GM21447 (cell line): ENCODE measurements at regions not wholly inside any gene's neighbourhood (a gene's known extent, or its start where the extent isn't known, plus 50 kb on each side); places are given as distances from the start of the nearest gene placed in this dataset.

Source experiments
- ATAC-seq: cut with Tn5 transposase; IDR thresholded peaks from one replicate; pipeline ENCODE4 v1.9.1; 2021; ENCODE audit not compliant: unreplicated experiment

DNA sequence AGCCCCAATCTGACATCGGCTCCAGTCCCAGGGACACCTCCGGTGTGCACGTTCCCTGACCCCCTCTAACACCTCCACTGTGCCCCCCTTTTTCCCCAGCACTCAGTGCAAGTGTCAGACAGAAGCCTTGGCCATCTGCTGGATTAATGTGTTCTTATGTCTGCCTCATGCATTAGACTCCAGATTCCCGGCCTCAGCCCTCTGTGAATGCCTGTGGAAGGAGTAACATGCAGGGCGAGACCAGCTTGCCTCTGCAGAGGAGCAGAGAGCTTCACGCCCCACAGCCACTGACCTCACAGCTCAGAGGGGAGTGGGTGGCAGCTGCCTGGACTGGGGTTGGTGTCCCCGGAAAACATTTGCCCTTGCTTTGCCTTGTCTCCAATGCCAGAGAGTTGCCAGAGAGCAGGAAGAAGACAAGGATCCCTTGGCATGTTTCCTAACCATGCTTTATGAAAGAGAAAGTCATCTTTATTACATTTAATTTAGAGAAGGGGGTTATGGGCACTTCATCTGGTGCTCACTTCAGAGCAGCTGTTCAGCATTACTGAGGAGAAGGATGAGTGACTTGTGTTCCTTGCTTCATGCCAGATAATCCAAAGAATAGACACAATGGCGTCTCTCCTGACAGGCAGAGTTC lies 91.6 kb upstream of the CXCL12 start:
- no peak for ATAC-seq

DNA sequence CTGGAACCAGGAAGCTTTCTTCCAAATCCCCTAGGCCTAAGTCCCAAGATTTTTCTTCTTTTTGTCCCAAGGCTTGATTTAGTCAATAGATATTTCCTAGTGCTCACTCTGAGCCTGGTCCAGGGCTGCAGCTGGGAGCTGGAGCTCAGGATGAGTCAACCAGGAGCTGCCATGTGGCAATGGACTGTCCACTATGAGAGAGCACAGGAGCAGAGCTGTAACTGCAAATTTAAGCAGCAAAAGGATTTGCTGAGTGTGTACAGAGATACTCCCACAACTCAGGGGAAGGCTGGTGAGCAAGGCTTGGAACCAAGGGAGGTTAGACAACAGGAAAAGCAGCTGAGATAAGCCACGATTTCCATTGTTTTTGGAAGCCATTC lies 92.1 kb upstream of the CXCL12 start:
- ATAC-seq = no peak

DNA sequence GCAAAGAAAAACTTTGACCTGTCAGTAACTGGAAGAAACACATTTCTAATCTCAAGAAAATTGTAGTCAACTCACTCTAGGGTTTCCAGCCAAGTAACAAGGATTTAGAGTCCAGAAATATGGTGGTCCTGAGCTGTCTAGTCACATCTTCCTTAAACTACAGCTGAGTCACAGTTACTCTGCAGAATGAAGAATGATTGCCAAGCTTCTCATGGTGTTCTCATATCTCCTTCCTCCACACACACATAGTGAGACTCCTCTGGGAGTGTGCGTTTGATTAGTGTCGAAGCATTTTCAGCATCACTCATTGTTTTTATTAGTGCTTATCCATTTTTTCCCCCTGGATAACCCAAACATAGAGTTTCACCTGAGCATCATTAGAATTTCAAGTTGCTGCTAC lies 93.1 kb upstream of the CXCL12 start:
- no peak for ATAC-seq

DNA sequence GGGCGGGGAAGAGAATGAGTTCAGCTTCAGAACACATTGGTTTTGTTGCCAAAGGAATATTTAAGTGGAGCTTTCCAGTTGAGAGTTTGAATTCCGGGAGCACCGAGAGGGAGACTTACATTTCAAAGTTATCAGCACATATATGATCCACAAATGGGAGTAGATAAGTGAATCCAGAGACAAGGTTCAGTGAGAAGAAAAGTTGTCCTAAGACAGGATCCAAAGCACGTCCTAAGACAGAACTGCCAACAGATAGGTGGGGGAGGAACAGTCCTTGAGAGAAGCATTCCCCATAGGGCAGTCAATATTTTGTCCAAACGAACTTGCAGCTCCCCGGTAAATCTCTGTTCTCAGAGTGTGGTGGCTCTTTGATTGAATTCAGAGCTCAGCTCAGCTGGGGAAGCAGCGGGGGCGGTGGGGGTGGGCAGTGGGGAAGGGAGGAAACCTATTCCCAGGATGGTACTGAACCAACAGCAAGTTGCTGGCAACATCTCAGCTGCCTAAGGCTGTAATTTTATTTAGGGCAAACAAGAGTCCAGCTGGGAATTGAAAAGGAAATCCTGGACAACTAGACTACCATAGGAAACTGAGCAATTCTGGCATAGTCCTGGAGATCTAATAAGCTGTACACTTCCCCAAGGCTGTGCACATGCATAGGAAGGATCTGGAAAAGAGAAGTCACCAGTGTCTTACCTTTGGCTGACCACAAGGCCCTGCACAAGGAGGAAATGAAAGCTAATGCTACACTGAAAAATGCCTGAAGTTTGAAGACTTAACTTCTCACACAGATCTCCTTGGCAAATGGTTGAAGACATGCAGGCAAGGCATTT lies 94.2 kb upstream of the CXCL12 start:
- ATAC-seq = no peak

DNA sequence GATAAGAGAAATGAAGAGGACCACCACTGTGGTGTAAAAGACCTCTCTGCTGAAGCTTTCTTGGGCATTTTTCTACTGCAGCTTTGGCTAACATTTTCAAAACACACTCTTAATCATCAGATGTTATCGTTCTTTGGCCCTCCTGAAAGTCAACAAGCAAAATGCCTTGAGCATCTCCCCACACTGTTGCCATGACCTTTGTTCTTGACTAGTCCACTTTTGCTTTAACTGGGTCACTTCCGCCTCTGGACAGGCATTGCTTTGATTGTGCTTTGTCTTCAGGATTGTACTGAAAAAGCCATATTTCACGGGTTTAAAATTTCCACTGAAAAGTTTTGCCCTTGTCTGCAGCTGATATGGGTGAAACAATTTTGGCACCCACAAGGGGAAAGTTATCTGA lies 107.8 kb upstream of the CXCL12 start:
- no peak for ATAC-seq

DNA sequence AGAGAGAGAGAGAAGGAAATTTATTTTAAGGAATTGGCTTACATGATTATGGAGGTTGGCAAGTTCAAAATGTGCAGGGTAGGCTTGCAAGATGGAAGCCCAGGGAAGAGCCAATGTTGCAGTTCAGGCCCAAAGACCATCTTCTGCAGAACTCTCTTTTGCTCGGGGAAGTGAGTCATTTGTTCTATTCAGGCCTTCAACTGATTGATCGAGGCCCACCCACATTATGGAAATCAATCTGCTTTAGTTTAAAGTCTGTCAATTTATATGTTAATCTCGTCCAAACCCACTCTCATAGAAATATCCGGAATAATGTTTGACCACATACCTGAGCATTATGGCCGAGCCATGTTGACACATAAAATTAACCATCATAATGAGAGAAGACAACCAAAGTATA lies 113.3 kb upstream of the CXCL12 start:
- no peak for ATAC-seq

DNA sequence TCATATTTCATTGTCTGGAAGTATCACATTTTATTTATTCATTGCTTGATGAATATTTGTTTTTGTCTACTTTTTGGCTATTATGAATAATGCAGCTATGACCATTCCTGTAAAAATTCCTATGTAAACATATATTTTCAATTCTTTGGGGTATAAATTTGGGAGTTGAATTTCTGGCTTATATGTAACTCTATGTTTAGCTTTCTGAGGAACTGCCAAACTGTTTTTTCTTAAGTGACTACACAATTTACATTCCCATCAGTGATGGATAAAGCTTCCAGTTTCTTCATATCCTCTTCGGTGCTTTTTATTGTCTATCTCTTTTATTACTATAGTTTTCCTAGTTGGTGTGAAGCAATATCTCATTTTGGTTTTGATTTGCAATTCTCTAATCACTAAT lies 115.6 kb upstream of the CXCL12 start:
- no peak for ATAC-seq

DNA sequence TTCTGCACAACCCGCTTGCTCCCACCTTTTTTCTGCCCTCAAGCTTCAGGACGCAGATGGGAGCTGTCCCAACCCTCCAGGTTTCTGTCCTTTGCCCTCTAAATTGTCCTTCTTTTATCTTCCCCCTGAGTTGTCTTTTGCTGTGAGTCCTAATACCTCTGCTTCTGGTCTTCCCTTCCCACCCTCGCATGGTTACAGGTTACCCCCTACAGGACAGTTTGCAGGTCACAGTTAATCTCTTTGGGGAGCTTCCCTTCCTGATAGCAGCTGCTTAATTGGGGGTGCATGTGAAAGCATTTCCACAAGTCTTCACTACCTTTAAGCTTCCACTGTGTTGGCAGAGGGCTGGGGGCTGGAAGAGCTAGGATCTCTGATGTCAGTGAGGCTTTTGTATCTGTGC lies 121.5 kb upstream of the CXCL12 start:
- no peak for ATAC-seq

DNA sequence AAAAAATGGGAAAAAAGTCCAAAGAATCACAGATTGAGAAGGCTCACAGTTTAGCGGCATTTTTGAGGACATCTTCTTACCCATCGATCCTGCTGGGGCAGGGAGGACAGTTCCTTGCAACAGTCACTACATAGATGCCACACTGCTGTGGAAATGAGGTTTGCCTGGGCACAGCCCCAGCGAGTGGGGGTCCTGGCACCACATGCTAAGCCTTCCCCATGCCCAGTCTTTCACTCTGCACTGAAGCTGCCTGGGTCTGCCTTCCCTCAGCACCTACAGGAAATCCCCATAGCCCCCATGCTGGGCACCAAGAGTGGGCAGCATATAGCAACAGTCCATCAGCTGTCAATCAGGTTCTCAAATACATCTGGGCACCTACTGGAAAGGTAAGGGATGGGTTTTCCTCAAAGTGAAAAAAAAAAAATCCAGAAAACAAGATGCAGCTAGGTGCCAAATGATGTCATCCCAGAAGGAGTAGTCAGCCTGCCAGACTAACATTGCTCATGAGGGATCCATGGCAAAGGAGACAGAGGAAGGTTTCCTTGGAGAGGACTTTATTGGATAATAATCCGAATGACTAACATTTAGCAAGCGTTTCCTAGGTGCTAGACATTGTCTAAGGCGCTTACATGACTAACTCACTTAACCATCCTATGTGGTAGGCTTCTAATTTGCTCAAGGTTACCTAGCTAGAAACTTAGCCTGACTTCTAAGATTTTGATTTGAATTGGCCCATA lies 125.7 kb upstream of the CXCL12 start:
- no peak for ATAC-seq

DNA sequence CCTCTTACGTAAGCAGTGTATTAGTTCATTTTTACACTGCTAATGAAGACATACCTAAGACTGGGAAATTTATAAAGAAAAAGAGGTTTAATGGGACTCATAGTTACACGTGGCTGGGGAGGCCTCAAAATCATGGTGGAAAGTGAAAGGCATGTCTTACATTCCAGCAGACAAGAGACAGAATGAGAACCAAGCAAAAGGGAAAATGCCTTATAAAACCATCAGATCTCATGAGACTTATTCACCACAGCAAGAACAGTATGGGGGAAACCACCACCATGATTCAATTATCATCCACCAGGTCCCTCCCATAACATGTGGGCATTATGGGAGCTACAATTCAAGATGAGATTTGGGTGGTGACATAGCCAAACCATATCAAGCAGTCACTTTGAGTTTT lies 126.3 kb upstream of the CXCL12 start:
- ATAC-seq = no peak

DNA sequence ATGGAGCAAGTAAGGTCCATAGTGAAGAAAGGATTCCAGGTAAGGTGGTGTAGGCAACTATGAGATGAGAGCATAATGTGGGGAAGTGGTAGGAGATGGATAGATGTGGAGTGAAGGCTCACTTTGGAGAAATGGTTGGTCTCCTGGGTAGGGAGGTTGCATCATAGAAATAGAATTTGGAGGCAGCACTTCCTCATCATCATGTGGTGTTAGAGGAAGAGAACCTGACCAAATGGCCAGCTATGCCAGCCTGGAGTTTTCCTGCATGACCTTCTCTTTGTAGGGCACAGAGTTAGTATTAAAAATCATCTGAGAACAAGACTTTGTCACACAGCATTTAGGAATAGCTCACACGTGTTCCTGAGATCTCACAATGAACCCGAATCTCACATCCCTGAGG lies 126.7 kb upstream of the CXCL12 start:
- ATAC-seq = no peak

DNA sequence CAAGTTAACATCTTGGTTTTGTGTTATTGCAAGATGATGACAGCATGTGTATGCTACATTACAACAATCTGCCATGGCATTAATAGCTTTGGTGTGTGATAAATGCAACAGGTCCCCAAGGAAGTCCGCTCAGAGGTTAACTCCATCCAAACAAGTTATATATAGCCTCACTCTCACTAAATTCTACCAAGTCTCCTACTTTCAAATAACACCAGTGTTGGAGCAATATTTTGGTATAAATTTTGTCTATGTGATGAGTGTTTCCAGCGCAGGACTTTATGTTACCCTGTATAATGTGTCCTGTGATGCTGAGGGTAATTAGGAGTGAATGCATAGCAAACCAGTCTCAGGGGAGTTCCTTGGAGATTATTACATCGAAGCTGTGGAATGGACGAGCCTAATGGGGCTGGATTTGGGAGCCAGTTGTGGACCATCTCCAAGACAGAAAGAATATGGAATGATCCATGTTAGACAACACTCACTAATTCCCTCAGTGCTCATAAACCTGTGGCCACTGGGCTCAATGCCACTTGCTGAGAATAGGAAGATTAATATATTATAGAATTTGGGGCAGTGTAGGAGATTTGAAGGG lies 127.6 kb upstream of the CXCL12 start:
- ATAC-seq = no peak

DNA sequence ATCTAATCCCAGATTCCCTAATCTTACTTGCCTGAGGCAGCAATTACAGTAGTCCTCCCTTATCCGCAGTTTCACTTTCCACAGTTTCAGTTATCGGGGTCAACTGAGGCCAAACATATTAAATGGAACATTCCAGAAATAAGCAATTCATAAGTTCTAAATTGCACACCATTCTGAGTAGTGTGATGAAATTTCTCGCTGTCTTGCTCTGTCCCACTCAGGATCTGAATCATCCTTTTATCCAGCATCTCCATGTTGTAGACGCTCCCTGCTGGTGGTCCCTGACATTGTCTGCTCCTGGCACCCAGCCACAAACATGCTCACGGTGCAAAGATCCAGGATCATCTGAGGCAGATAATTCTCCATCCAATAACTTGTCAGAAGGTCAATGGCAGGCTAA lies 128.7 kb upstream of the CXCL12 start:
- no peak for ATAC-seq

DNA sequence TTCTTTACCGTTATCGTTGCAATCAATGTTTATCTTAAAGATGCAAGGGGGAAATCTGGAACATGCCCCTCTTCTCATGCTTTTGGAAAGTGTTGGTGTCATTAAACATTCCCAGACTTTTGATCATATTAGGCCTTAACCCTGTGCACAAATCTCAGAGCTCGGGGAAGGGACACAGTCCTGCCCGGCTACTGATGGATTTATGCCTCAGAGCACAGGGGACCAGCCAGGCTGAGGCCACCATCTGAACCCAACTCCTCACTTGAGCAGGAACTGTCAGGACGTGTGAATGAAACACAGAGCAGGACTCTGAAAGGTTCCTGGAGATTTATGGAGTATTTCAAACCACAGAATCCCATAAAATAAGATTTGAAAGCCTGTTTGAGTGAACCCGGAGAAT lies 132.0 kb upstream of the CXCL12 start:
- ATAC-seq = no peak

DNA sequence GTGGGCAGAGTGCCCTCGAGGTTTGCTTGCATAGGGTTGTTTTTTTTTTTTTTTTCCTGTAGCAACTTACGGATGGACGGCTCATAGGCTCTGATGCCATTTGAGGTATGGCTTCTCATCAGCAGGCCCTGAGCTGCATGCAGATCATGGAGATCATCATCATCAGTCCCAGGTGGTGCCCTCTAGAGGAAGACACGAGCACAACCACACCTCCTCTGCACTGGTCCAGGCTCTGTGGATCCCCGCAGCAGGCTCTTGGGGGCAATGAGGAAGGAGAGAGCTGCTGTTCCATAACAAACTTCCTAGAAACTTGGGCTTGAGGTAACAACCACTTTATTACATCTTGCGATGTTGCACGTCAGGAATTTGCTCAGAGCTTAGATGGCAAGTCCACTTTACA lies 132.7 kb upstream of the CXCL12 start:
- ATAC-seq = no peak

DNA sequence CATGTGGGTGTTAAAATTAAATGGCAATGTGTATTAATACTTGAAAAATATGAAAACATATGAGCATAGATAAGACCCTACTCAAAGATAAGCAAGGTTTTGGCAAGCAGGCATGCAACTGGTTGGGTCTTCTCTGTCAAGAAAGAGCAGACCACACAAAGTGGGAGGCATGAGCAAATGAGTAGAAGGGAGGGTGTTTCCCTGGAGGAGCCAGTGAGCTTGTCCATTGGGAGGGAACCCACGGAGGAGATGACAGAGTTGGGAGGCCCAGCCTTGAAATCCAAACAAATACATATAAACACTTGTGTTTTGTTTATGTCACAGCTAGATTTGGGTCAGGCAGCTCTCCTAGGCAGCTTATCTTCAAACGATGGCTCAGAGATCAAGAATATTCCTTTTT lies 134.5 kb upstream of the CXCL12 start:
- ATAC-seq = no peak

DNA sequence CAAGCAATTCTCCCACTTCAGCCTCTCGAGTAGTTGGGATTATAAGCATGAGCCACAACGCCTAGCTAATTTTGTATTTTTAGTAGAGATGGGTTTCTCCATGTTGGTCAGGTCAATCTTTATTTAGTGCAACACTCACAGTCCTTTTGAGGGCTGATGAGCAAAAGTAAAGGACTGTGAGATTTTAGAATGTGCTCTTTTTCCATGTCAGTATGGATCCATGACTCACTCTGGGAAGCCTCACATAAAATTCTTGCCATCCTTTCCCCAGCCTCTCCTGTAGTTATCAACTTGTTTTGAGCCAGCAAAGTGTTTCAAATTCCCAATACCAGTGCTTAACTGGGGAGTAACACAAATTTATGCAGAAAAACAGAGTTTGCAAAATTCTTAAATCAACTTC lies 135.8 kb upstream of the CXCL12 start:
- no peak for ATAC-seq

DNA sequence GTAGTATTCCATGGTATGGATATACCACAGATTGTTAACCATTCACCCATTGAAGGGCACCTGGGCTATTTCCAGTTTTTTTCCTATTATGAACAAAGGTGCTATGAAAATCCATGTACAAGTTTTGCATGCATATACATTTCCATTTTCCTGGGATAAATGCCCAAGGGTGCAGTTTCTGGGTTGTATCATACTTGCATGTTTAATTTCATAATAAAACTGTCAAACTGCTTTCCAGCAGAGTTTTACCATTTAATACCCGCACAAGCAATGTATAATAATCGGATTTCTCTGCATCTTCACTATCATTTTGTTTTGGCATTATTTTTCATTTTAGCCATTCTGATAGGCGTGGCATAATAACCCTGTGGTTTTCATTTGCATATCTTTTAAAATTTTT lies 154.3 kb upstream of the CXCL12 start:
- ATAC-seq = no peak

DNA sequence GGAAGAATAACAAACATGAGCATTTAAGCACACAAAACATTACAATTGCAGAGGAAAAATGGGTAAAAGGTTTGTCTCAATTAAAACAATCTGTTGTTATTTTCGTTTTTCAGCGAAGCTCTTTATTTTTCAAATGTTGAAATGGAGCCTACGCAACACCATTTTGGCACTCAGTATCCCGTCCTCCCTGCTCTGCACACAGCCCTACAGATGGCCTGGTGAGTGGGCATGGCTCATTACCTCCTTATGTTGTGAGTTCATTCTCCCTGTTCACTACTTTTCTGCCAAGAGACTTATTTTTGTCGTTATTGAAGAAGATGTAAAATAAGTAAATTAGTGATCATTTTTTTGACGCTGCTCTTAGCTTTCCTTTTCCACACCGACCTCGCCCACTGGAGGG lies 167.8 kb upstream of the CXCL12 start:
- no peak for ATAC-seq

DNA sequence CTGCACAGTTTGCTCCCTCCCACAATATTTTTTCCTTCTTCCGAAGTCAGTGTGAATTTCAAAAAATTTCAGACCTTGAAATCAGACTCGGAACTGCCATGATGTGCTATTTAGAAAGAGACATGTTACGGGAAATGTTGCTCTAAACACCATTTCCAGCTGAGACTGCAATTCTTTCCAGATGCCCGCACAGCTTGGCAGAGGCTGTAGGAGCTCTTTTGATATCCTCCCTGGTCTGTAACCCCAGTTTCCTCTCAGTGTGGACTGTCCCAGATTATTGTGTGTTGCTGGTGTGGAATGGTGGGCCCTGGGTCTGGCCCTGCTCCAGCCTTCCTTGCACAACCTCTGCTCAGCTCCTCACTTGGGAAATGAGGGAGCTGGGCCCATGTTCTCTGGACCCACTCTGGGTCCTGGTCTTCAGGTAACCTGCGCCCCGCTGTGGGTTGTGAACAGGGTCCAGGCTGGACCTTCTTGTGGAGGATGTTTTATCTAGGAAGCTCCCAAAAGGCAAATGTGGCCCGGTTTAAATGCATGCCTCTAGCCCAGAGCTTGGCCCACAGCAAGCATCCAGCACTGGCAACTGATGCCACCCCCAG lies 172.8 kb upstream of the CXCL12 start:
- ATAC-seq = no peak

DNA sequence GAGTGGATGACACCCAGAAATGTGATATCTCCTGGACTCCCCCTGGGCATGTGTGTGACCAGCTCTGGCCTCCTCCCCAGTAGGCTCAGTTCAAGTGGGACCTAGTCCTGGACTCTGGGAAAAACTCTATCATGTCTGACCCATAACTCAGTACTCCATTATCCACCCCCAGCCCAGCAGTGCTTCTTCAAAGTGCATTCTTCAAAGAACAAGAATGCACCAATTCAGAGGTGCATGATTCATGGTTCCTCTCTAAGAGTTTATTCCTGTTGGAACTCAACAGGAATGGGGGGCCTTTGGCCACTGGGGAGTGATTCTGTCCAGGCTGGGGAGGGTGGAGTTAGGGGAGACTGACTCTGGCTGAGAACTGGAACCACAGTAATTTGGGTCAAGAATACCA lies 173.6 kb upstream of the CXCL12 start:
- ATAC-seq = no peak
